GM12878 (cell line): ENCODE measurements at regions not wholly inside any gene's neighbourhood (a gene's known extent, or its start where the extent isn't known, plus 50 kb on each side); places are given as distances from the start of the nearest gene placed in this dataset.

Experiments
- ATF7 ChIP-seq: fragments of 450-650 bp; IDR thresholded peaks from 2 replicates; pipeline ENCODE4 v1.6.1; 2016; ENCODE audit warnings: low read depth, mild to moderate bottlenecking
- CBX5 ChIP-seq: sonication (generic); IDR thresholded peaks from 2 replicates; pipeline ENCODE4 v1.6.1; 2016; ENCODE audit warnings: low read depth, moderate library complexity, mild to moderate bottlenecking, inconsistent platforms
- HDAC6 ChIP-seq: fragments of 200-600 bp; sonication (generic); IDR thresholded peaks from one replicate; pipeline ENCODE4 v1.8.0; 2017; ENCODE audit warnings: antibody characterized with exemption; ENCODE audit not compliant: unreplicated experiment
- TCF3 ChIP-seq: IDR thresholded peaks from 2 replicates; pipeline ENCODE4 v1.6.1; 2012; ENCODE audit warnings: low read depth, mild to moderate bottlenecking, low read length, borderline replicate concordance; ENCODE audit not compliant: insufficient read depth
- ZNF622 ChIP-seq: fragments of 450-650 bp; IDR thresholded peaks from 2 replicates; pipeline ENCODE4 v1.6.1; 2017; ENCODE audit warnings: mild to moderate bottlenecking, inconsistent platforms
- TF ChIP-seq, protein P1 (sequence below): fragments of 450-650 bp; IDR thresholded peaks from 2 replicates; pipeline ENCODE4 v1.6.1; 2016; ENCODE audit warnings: mild to moderate bottlenecking, moderate library complexity, borderline replicate concordance
- TF ChIP-seq, protein P2 (sequence below): fragments of 450-650 bp; IDR thresholded peaks from 2 replicates; pipeline ENCODE4 v1.6.1; 2017; ENCODE audit warnings: mild to moderate bottlenecking, moderate library complexity
- TF ChIP-seq, protein P3 (sequence below): IDR thresholded peaks from 2 replicates; pipeline ENCODE4 v1.6.1; 2011; ENCODE audit warnings: low read depth, mild to moderate bottlenecking, low read length, moderate library complexity, borderline replicate concordance; ENCODE audit errors: extremely low read depth

DNA sequence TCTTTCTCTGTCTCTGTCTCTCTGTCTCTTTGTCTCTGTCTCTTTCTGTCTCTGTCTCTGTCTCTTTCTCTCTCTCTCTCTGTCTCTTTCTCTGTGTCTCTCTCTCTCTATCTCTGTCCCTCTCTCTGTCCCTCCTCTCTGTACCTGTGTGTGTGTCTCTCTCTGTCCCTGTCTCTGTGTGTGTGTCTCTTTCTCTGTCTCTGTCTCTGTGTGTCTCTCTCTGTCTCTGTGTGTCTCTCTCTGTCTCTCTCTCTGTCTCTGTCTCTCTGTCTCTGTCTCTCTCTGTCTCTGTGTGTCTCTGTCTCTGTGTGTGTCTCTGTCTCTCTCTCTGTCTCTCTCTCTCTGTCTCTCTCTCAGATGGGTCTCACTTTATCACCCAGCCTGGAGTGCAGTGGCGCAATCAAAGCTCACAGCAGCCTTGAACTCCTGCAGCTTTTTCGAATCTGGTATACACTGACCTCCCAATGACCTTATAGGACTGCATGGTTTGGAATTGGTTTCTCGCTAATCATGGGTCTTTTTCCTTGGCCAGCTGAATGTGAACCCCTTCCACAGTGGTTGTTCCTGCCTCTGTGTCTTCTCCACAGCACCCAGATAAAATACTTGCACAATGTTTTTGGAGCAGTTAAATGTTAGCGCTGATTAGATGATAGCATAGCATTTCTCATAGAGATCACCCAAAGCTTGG is 102.6 kb upstream of the KLHL25 start (continued):
- TF ChIP-seq, protein P1, sequence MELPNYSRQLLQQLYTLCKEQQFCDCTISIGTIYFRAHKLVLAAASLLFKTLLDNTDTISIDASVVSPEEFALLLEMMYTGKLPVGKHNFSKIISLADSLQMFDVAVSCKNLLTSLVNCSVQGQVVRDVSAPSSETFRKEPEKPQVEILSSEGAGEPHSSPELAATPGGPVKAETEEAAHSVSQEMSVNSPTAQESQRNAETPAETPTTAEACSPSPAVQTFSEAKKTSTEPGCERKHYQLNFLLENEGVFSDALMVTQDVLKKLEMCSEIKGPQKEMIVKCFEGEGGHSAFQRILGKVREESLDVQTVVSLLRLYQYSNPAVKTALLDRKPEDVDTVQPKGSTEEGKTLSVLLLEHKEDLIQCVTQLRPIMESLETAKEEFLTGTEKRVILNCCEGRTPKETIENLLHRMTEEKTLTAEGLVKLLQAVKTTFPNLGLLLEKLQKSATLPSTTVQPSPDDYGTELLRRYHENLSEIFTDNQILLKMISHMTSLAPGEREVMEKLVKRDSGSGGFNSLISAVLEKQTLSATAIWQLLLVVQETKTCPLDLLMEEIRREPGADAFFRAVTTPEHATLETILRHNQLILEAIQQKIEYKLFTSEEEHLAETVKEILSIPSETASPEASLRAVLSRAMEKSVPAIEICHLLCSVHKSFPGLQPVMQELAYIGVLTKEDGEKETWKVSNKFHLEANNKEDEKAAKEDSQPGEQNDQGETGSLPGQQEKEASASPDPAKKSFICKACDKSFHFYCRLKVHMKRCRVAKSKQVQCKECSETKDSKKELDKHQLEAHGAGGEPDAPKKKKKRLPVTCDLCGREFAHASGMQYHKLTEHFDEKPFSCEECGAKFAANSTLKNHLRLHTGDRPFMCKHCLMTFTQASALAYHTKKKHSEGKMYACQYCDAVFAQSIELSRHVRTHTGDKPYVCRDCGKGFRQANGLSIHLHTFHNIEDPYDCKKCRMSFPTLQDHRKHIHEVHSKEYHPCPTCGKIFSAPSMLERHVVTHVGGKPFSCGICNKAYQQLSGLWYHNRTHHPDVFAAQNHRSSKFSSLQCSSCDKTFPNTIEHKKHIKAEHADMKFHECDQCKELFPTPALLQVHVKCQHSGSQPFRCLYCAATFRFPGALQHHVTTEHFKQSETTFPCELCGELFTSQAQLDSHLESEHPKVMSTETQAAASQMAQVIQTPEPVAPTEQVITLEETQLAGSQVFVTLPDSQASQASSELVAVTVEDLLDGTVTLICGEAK: no peak
- TF ChIP-seq ZNF622 (no peak), HDAC6 (no peak), ATF7 (no peak), TCF3 (no peak), CBX5 (no peak)
- TF ChIP-seq, protein P2, sequence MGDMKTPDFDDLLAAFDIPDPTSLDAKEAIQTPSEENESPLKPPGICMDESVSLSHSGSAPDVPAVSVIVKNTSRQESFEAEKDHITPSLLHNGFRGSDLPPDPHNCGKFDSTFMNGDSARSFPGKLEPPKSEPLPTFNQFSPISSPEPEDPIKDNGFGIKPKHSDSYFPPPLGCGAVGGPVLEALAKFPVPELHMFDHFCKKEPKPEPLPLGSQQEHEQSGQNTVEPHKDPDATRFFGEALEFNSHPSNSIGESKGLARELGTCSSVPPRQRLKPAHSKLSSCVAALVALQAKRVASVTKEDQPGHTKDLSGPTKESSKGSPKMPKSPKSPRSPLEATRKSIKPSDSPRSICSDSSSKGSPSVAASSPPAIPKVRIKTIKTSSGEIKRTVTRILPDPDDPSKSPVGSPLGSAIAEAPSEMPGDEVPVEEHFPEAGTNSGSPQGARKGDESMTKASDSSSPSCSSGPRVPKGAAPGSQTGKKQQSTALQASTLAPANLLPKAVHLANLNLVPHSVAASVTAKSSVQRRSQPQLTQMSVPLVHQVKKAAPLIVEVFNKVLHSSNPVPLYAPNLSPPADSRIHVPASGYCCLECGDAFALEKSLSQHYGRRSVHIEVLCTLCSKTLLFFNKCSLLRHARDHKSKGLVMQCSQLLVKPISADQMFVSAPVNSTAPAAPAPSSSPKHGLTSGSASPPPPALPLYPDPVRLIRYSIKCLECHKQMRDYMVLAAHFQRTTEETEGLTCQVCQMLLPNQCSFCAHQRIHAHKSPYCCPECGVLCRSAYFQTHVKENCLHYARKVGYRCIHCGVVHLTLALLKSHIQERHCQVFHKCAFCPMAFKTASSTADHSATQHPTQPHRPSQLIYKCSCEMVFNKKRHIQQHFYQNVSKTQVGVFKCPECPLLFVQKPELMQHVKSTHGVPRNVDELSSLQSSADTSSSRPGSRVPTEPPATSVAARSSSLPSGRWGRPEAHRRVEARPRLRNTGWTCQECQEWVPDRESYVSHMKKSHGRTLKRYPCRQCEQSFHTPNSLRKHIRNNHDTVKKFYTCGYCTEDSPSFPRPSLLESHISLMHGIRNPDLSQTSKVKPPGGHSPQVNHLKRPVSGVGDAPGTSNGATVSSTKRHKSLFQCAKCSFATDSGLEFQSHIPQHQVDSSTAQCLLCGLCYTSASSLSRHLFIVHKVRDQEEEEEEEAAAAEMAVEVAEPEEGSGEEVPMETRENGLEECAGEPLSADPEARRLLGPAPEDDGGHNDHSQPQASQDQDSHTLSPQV: no peak
- TF ChIP-seq, protein P3, sequence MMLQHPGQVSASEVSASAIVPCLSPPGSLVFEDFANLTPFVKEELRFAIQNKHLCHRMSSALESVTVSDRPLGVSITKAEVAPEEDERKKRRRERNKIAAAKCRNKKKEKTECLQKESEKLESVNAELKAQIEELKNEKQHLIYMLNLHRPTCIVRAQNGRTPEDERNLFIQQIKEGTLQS: no peak
